ENCODE measurements at regions not wholly inside any gene's neighbourhood (a gene's known extent, or its start where the extent isn't known, plus 50 kb on each side); places are given as distances from the start of the nearest gene placed in this dataset.

- TF ChIP-seq ISL1 (CRISPR knock-in tag; IDR thresholded peaks at IDR 0.05) = no peak
- TF ChIP-seq, protein P1, sequence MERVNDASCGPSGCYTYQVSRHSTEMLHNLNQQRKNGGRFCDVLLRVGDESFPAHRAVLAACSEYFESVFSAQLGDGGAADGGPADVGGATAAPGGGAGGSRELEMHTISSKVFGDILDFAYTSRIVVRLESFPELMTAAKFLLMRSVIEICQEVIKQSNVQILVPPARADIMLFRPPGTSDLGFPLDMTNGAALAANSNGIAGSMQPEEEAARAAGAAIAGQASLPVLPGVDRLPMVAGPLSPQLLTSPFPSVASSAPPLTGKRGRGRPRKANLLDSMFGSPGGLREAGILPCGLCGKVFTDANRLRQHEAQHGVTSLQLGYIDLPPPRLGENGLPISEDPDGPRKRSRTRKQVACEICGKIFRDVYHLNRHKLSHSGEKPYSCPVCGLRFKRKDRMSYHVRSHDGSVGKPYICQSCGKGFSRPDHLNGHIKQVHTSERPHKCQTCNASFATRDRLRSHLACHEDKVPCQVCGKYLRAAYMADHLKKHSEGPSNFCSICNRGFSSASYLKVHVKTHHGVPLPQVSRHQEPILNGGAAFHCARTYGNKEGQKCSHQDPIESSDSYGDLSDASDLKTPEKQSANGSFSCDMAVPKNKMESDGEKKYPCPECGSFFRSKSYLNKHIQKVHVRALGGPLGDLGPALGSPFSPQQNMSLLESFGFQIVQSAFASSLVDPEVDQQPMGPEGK (CRISPR knock-in tag; IDR thresholded peaks at IDR 0.05; ENCODE audit: borderline replicate concordance) = no peak
Measured at GRCh38 chr4:3352941-3353594, 60.2 kb downstream of the RGS12 start.
